Right cardiac atrium (tissue), 5 donors: ENCODE measurements at regions not wholly inside any gene's neighbourhood (a gene's known extent, or its start where the extent isn't known, plus 50 kb on each side); places are given as distances from the start of the nearest gene placed in this dataset.
"Not testable (repeated sequence)": the region's sequence is repeated elsewhere in the genome, so short reads cannot be mapped to it uniquely, and the experiment has no call there.

ENCODE experiments used
- ATAC-seq, 2 donors: fragments of 200-7000 bp; cut with Tn5 transposase; one replicate each; pipeline versions ENCODE4 v1.8.0 to v1.9.1; 2020; ENCODE audit warnings: moderate library complexity in 2 of 2, mild to moderate bottlenecking in 1 of 2
- DNase-seq, 3 donors: peaks; one replicate each; pipeline ENCODE4 v3.0.0-alpha.2; 2020
- H3K27ac ChIP-seq: one replicate; pipeline ENCODE4 v1.5.1; 2013; ENCODE audit warnings: mild to moderate bottlenecking, low read length, control low read depth, moderate library complexity
- H3K27me3 ChIP-seq: one replicate; pipeline ENCODE4 v1.6.1; 2013; ENCODE audit not compliant: control insufficient read depth, insufficient read depth
- H3K4me1 ChIP-seq: one replicate; pipeline ENCODE4 v1.6.1; 2013; ENCODE audit warnings: low read length; ENCODE audit not compliant: control insufficient read depth, insufficient read depth
- H3K4me3 ChIP-seq: one replicate; pipeline ENCODE4 v1.5.1; 2013; ENCODE audit warnings: low read length, control low read depth
- H3K9me3 ChIP-seq: one replicate; pipeline ENCODE4 v1.6.1; 2013; ENCODE audit warnings: low read length; ENCODE audit not compliant: control insufficient read depth
- WGBS: extraction: QIAGEN DNeasy Blood & Tissue Kit; methylation state at CpG from one replicate; pipeline ENCODE4 v1.1.7; 2013; 5-methylcytosine and 5-hydroxymethylcytosine counted together
- intact Hi-C, 4 donors: fragments of 100-400 bp; cut with DNase I; formaldehyde crosslinking; loops; one replicate each; pipeline versions ENCODE4 v1.11.0 to v1.14.0; 2022 to 2023
- donor health status: healthy with polysubstance abuse.
- donor health status: DM: no; HTN: yes; CAD: no.
- donor health status: DM: no; HTN: no; CAD: no.
- donor health status: DM: no; HTN: yes; CAD: no; lungs with severe emphysema.
- donor health status: DM: yes; HTN: yes; CAD: no.

DNA sequence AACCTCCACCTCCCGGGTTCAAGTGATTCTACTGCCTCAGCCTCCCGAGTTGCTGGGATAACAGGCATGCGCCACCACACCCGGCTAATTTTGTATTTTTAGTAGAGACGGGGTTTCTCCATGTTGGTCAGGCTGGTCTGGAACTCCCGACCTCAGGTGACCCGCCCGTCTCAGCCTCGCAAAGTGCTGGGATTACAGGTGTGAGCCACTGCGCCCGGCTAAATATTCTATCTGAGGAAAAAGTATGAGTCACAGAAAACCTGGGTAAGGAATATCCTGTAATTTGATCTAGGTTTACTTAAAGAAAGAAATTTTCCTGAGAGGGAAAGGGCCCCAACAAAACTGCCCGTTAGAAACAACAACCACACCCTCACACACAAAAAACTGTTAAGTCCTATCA lies 776.2 kb upstream of the NCAM2 start:
- H3K9me3 ChIP-seq, DNase-seq, H3K27me3 ChIP-seq, ATAC-seq, H3K4me1 ChIP-seq, intact Hi-C loops, H3K27ac ChIP-seq, H3K4me3 ChIP-seq: not testable (repeated sequence)
- WGBS = 93% methylated on average over 12 of the region's 12 CpGs

DNA sequence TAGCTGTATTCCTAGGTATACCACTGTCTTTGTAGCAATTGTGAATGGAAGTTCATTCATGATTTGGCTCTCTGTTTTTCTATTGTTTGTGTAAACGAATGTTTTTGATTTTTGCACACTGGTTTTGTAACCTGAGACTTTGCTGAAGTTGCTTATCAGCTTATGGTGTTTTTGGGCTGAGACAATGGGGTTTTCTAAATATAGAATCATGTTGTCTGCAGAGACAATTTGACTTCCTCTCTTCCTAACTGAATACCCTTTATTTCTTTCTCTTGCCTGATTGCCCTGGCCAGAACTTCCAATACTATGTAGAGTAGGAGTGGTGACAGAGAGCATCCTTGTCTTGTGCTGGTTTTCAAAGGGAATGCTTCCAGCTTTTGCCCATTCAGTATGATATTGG lies 761.6 kb upstream of the NCAM2 start:
- H3K27me3 ChIP-seq, ATAC-seq, DNase-seq, H3K4me1 ChIP-seq, H3K4me3 ChIP-seq, H3K9me3 ChIP-seq, intact Hi-C loops, H3K27ac ChIP-seq: not testable (repeated sequence)
- 34% methylated on average over 1 of the region's 1 CpG for WGBS

DNA sequence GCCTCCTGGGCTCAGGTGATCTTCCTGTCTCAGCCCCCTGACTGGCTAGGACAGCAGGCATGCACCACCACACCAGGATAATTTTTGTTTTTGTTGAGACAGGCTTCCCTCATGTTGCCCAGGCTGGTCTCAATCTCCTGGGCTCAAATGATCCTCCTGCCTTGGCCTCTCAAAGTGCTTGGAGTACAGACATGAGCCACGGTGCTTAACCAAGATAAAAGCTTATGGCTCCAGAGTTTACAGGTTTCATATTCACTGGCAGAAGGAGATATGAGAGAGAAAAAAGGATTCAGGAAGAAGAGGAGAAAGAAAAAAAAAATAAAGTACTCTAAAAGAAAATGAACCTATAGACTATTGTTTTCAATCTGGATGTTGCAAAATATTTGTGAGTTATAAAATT lies 748.8 kb upstream of the NCAM2 start:
- no peak overlapping the region for H3K4me3 ChIP-seq
- H3K27ac ChIP-seq = no peak overlapping the region
- H3K27me3 ChIP-seq = no peaks in the 10 kb centered on the region
- H3K4me1 ChIP-seq = no peaks in the 10 kb centered on the region
- 75% methylated on average over 1 of the region's 1 CpG for WGBS
- intact Hi-C loops = no loop called here
- ATAC-seq = no peak
- no peaks in the 10 kb centered on the region for H3K9me3 ChIP-seq
- no peak for DNase-seq

DNA sequence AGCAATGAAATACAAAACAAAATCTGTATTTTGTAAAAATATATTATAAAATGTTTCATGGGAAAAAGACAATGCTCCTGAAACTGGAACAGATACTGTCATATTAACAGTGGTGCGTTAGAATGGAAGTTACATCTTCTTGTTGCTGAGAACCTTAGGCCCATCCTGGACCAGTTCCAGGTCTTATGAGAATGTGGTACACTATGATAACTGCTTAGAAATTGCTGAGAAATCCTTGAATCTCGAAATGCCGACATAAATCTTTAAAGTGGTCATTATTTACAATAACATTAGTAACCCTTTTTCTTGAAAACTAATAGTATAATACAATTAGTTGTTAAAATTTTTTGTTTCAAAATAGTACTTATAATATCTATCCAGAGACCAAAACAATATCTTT lies 747.9 kb upstream of the NCAM2 start:
- no peaks in the 10 kb centered on the region for H3K4me1 ChIP-seq
- no peak overlapping the region for H3K27ac ChIP-seq
- H3K27me3 ChIP-seq = no peaks in the 10 kb centered on the region
- ATAC-seq (no peak), DNase-seq (no peak)
- intact Hi-C loops = no loop called here
- WGBS = 47% methylated on average over 3 of the region's 3 CpGs
- H3K4me3 ChIP-seq = no peak overlapping the region
- no peaks in the 10 kb centered on the region for H3K9me3 ChIP-seq

DNA sequence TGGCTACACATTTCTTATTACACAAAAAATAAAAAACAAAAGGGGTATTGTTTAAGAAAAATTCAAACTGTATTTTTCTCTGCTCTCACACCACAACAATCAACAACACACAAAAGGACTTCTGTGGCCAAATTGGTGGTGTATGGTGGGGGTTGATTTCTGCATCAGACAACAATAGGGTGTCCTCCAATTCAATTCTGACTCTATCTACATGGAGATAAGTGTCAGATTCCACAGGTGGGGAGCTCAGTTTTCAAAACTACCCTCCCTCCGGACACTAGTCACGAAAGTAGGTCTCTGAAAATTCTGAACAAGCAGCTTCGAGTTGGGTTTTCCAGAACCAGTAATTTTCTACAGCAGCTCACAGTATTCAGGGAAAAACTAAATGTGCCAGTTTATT lies 744.9 kb upstream of the NCAM2 start:
- intact Hi-C loops = no loop called here
- Histone ChIP-seq H3K27me3 (no peaks in the 10 kb centered on the region), H3K4me1 (no peaks in the 10 kb centered on the region), H3K9me3 (no peaks in the 10 kb centered on the region), H3K4me3 (no peak overlapping the region), H3K27ac (no peak overlapping the region)
- no peak for DNase-seq
- ATAC-seq = no peak
- WGBS = 88% methylated on average over 3 of the region's 3 CpGs

DNA sequence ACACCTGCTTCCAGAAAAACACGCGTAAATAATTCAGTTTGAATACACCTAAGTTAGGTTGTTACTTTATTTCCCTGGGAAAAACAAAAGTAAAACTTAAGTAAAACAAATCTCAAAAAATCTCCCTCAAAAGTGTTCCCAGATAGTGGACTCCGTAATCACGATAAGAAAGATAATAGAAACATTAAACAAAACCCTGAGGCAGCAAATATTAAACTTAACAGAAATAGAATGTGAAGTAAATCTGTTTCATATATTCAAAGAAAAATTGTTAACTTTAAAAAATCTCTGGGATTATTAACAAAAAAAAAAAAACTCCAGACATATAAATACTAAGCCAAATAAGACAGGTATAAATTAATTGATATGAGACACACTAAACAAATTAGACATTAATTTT lies 743.2 kb upstream of the NCAM2 start:
- 89% methylated on average over 4 of the region's 4 CpGs for WGBS
- Histone ChIP-seq H3K4me1 (no peaks in the 10 kb centered on the region), H3K27ac (no peak overlapping the region), H3K4me3 (no peak overlapping the region), H3K9me3 (no peaks in the 10 kb centered on the region), H3K27me3 (no peaks in the 10 kb centered on the region)
- DNase-seq (no peak), ATAC-seq (no peak)
- intact Hi-C loops = no loop called here

DNA sequence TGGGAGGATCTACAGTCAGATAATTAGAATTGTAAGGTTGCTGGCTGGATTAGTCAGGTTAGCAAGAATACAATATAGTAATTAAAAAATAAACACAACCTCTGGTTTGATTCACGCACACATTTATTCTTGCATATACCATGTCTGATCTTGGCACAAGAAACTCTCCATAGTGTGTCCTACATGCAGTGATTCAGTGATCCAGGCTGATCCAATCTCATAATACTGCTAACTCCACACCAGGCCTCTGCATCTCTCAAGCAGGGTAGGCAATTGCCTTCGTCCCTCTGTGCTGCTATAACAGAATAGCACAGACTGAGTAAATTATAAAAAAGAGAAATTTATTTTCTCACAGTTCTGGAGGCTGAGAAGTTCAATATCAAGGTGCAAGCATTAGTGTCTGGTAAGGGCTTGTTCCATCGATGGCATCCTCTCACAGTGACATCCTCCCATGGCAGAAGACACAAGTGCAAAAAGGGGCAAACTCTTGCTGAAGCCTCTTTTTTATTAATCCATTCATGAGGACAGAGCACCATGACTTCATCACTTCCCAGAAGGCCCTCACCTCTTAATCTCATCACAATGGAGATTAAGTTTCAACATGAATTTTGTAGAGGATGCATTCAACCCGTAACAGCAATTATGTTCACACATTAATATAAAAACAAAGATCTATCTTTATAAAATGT lies 741.0 kb upstream of the NCAM2 start:
- H3K27ac ChIP-seq = no peak overlapping the region
- intact Hi-C loops = no loop called here
- DNase-seq (no peak), ATAC-seq (no peak)
- no peak overlapping the region for H3K4me3 ChIP-seq
- H3K4me1 ChIP-seq = no peaks in the 10 kb centered on the region
- H3K9me3 ChIP-seq = no peaks in the 10 kb centered on the region
- no peaks in the 10 kb centered on the region for H3K27me3 ChIP-seq
- WGBS = 73% methylated on average over 4 of the region's 4 CpGs

DNA sequence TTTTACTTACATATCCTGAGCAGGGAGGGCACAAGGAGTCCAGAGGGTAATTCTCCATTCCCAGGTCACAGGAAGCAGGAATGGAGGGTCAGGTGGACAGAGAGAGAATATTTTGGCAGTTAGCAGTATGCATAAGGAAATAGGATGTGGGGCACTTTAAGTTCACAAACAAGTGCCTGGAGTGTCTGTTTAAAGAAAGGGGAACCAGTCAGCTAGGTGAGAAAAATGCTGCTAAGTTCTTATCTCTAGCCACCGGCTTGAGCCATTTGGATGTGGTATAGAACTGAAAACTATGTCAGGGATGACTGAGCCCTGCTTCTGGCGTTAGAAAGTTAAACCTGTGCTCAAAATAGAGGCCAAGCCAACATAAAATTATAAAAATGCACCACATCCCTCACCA lies 739.7 kb upstream of the NCAM2 start:
- Histone ChIP-seq H3K27ac (no peak overlapping the region), H3K4me1 (no peaks in the 10 kb centered on the region), H3K9me3 (no peaks in the 10 kb centered on the region), H3K4me3 (no peak overlapping the region), H3K27me3 (no peaks in the 10 kb centered on the region)
- no peak for ATAC-seq
- 6% methylated on average over 2 of the region's 2 CpGs for WGBS
- DNase-seq = no peak
- intact Hi-C loops = no loop called here

DNA sequence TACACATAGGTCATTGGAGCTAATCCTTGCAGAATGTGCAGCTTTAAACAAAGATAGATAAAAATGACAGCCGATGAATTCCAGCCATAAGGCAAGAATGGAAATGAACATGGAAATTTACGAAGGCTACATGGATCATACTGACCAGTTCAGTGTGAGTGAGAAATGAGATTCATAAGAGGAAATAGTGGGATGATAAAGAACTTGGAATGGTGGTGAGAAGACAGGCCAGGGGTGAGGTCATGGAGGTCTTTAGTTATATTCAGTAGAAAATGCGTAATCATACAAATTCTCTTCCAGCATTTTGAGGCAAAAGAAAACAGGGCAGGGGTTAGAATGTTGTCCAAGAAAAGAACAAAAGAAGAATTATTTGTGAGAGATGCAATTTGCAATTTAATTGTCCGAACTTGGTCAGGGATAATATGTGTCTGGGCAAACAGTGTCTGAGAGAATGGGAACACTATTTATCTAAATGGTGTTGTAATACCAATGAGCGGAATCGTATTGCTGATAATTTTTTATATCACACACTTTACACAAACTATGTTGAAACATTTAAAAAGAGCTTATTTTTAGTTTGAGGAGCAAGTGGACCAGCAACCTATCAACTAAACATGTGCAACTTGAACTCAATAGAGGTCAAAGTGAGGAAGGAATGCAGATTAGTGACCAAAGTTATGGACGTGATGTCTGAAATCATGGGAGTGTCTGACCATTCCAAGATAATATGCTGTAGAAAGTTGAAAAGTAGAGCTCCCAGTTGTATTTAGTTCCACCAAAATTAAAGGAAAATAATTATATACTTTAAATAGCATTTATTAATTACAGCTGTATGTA lies 739.0 kb upstream of the NCAM2 start:
- H3K9me3 ChIP-seq = no peaks in the 10 kb centered on the region
- H3K4me3 ChIP-seq = no peak overlapping the region
- H3K27me3 ChIP-seq = no peaks in the 10 kb centered on the region
- no peaks in the 10 kb centered on the region for H3K4me1 ChIP-seq
- WGBS = 39% methylated on average over 7 of the region's 7 CpGs
- intact Hi-C loops = no loop called here
- no peak overlapping the region for H3K27ac ChIP-seq
- ATAC-seq (peak; percentile 87 to 88), DNase-seq (peak in 2 of 3 donors; percentile 13 to 40)

DNA sequence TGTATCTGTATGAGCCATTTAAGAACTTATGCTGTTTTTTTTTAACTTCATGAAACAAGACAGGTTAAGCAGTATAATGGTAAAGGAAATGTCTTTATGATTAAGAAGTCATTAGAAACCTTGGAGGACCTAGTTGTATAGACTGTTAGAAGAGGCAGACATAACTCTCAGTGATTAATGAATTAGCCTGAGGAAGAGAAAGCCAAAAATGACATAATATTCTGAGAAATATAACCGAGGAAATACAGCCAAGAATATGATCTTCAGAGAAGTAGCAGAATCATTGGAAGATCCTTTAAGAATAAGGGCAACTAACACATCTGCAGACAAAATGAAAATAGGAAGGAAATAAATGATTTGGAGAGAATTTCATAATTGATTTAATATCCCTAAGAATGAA lies 738.1 kb upstream of the NCAM2 start:
- intact Hi-C loops = no loop called here
- Histone ChIP-seq H3K4me3 (no peak overlapping the region), H3K27me3 (no peaks in the 10 kb centered on the region), H3K27ac (no peak overlapping the region), H3K9me3 (no peaks in the 10 kb centered on the region), H3K4me1 (no peaks in the 10 kb centered on the region)
- WGBS = 33% methylated on average over 1 of the region's 1 CpG
- ATAC-seq (no peak), DNase-seq (no peak)

DNA sequence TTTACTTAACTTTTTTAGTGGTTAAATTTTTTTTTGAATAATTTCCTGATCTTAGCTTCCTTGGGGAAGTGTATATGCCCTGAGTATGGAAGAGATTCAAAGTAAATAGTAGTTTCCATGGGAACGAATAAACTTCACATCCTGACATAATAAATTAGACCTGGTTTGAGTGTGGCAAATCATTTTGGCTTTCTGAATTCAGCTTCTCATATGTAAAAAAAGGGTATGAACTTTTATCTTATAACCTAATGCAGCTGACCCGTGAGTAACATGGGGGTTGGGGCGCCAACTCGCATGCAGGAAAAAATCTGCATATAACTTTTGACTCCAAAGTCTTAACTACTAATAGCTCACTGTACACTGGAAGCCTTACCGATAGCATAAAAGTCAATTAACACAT lies 736.8 kb upstream of the NCAM2 start:
- Histone ChIP-seq H3K4me1 (no peaks in the 10 kb centered on the region), H3K9me3 (no peaks in the 10 kb centered on the region), H3K27me3 (no peaks in the 10 kb centered on the region), H3K4me3 (no peak overlapping the region), H3K27ac (no peak overlapping the region)
- WGBS = 60% methylated on average over 5 of the region's 5 CpGs
- ATAC-seq (no peak), DNase-seq (no peak)
- intact Hi-C loops = no loop called here
